Heart left ventricle (tissue), 13 donors: ENCODE measurements at regions not wholly inside any gene's neighbourhood (a gene's known extent, or its start where the extent isn't known, plus 50 kb on each side); places are given as distances from the start of the nearest gene placed in this dataset.
A peak's percentile ranks its signal among the peaks of the same experiment; 100 is the strongest.

Experiments used
- POLR2A ChIP-seq, 2 donors: fragments of 450-650 bp; IDR thresholded peaks; one replicate each; pipeline ENCODE4 v1.6.1; 2017; ENCODE audit warnings: antibody characterized with exemption in 2 of 2, mild to moderate bottlenecking in 2 of 2, moderate library complexity in 2 of 2
- TF ChIP-seq, protein P1 (sequence below), 12 donors: fragments of 200-600 bp; sonication (generic) in 4 of 12; IDR thresholded peaks; one replicate each; pipeline versions ENCODE4 v1.5.0 to v1.8.0; 2018 to 2022; ENCODE audit warnings: antibody characterized with exemption in 12 of 12, mild to moderate bottlenecking in 5 of 12
- donor health status: ischemic (EF 13 %, LVEDD 7.1; RV severe dilation, severe dysfunction).
- donor health status: DM: no; HTN: yes; CAD: no.
- donor health status: DM: no; HTN: no; CAD: no.
- donor health status: ischemic (EF 25% LVEDD 6.9; RV normal size, moderate dysfunction).
- donor health status: ischemic (EF 25% LVEDD 5.7; RV mildly dilated, moderate dysfunction).
- donor health status: ischemic (EF 35%, LVEDD 5.7; RV mildly dilated, moderate dysfunction).
- donor health status: nonischemic (EF 11% LVEDD 7.7; RV severe dilation, severe dysfunction).
- donor health status: DM: yes; HTN: yes; CAD: no.
- donor health status: PGD.
- donor health status: ischemic (EF 29% LVEDD 5.4; RV normal size, mild dysfunction).
- donor health status: nonischemic (EF 23%, LVEDD 6.1; RV moderate dilation, normal function).

DNA sequence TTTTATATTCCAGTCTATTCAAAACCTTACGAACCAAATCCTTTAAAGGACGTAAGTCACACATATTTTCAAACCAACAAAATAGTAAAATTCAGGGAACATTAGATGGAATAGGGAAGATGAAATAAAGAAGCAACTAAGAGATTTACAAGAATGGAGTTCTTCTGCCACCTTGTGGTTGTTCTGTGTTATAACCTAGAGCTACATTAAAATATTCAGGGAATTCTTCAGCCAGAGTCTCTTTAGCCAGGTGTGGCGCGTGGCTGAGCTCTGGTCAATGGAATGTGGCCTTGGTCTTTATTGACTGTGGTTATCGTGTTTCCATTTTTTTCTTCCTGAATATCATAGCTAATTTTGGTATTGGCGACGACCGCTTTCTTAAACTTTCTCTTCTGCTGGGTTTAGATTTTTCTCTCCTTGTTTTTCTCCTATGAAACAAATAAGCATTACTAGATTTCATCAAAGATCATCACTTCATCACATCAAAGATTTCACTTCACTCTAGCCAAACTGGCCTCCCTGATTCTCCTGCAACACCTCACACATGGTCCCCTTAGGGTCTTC is 221.3 kb downstream of the MRPL39 start:
- no peak for TF ChIP-seq POLR2A (IDR thresholded peaks at IDR 0.05)
- TF ChIP-seq, protein P1, sequence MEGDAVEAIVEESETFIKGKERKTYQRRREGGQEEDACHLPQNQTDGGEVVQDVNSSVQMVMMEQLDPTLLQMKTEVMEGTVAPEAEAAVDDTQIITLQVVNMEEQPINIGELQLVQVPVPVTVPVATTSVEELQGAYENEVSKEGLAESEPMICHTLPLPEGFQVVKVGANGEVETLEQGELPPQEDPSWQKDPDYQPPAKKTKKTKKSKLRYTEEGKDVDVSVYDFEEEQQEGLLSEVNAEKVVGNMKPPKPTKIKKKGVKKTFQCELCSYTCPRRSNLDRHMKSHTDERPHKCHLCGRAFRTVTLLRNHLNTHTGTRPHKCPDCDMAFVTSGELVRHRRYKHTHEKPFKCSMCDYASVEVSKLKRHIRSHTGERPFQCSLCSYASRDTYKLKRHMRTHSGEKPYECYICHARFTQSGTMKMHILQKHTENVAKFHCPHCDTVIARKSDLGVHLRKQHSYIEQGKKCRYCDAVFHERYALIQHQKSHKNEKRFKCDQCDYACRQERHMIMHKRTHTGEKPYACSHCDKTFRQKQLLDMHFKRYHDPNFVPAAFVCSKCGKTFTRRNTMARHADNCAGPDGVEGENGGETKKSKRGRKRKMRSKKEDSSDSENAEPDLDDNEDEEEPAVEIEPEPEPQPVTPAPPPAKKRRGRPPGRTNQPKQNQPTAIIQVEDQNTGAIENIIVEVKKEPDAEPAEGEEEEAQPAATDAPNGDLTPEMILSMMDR (IDR thresholded peaks at IDR 0.05), result peak; percentile 68 to 95 (median 81)
